Upper lobe of right lung (tissue), 1 donor: ENCODE measurements at regions not wholly inside any gene's neighbourhood (a gene's known extent, or its start where the extent isn't known, plus 50 kb on each side); places are given as distances from the start of the nearest gene placed in this dataset.
A peak's percentile ranks its signal among the peaks of the same experiment; 100 is the strongest.

ENCODE experiments used
- ATAC-seq: fragments of 200-7000 bp; cut with Tn5 transposase; one replicate; pipeline ENCODE4 v1.9.1; 2020; ENCODE audit warnings: mild to moderate bottlenecking, moderate library complexity
- DNase-seq: peaks from one replicate; pipeline ENCODE4 v3.0.0-alpha.2; 2020
- H3K27ac ChIP-seq: fragments of 200-600 bp; one replicate; pipeline ENCODE4 v1.8.0; 2022
- H3K27me3 ChIP-seq: fragments of 200-600 bp; one replicate; pipeline ENCODE4 v1.8.0; 2022; ENCODE audit warnings: mild to moderate bottlenecking
- H3K36me3 ChIP-seq: fragments of 200-600 bp; one replicate; pipeline ENCODE4 v1.8.0; 2022
- H3K4me1 ChIP-seq: fragments of 200-600 bp; one replicate; pipeline ENCODE4 v1.8.0; 2022
- H3K4me3 ChIP-seq: fragments of 200-600 bp; one replicate; pipeline ENCODE4 v1.8.0; 2022; ENCODE audit warnings: mild to moderate bottlenecking
- H3K9me3 ChIP-seq: fragments of 200-600 bp; one replicate; pipeline ENCODE4 v1.8.0; 2022
- CTCF ChIP-seq: fragments of 200-600 bp; IDR thresholded peaks from one replicate; pipeline ENCODE4 v1.8.0; 2022; ENCODE audit warnings: antibody characterized with exemption
- intact Hi-C: fragments of 100-400 bp; cut with DNase I; formaldehyde crosslinking; loops from one replicate; pipeline ENCODE4 v1.11.0; 2022
- donor health status: DM: no; HTN: yes; CAD: no; lungs with severe emphysema.

- intact Hi-C loops = no loop called here
- ATAC-seq = peak; percentile 65
- DNase-seq = no peak
- no peaks in the 10 kb centered on the region for H3K4me1 ChIP-seq
- H3K36me3 ChIP-seq = no peaks in the 10 kb centered on the region
- H3K27ac ChIP-seq = no peak overlapping the region
- no peaks in the 10 kb centered on the region for H3K9me3 ChIP-seq
- H3K27me3 ChIP-seq = no peaks in the 10 kb centered on the region
- TF ChIP-seq CTCF = no peak
- no peak overlapping the region for H3K4me3 ChIP-seq
Observed at GRCh38 chr11:109729761-109730160, 307.8 kb downstream of the C11orf87 start.

- intact Hi-C loops = no loop called here
- ATAC-seq = no peak
Observed at GRCh38 chr11:109730669-109731068, 308.7 kb downstream of the C11orf87 start.

GRCh38 chr11:109731451-109731850 is 309.5 kb downstream of the C11orf87 start:
- H3K27ac ChIP-seq = no peak overlapping the region
- H3K4me3 ChIP-seq = no peak overlapping the region
- intact Hi-C loops = no loop called here
- H3K4me1 ChIP-seq = no peaks in the 10 kb centered on the region
- no peaks in the 10 kb centered on the region for H3K9me3 ChIP-seq
- no peaks in the 10 kb centered on the region for H3K27me3 ChIP-seq
- no peaks in the 10 kb centered on the region for H3K36me3 ChIP-seq
- ATAC-seq (no peak), DNase-seq (no peak)
- no peak for TF ChIP-seq CTCF

More at GRCh38 chr11:109730669-109731068, 308.7 kb downstream of the C11orf87 start:
- no peaks in the 10 kb centered on the region for H3K27me3 ChIP-seq
- H3K4me1 ChIP-seq = no peaks in the 10 kb centered on the region
- no peak overlapping the region for H3K4me3 ChIP-seq
- DNase-seq = no peak
- no peak for TF ChIP-seq CTCF
- H3K27ac ChIP-seq = no peak overlapping the region
- H3K9me3 ChIP-seq = no peaks in the 10 kb centered on the region
- no peaks in the 10 kb centered on the region for H3K36me3 ChIP-seq

- TF ChIP-seq CTCF = no peak
Observed at GRCh38 chr11:109733245-109733644, 311.3 kb downstream of the C11orf87 start.

GRCh38 chr11:109734566-109734965 is 312.6 kb downstream of the C11orf87 start:
- no peak overlapping the region for H3K27ac ChIP-seq
- no peak overlapping the region for H3K4me3 ChIP-seq
- H3K27me3 ChIP-seq = no peaks in the 10 kb centered on the region
- ATAC-seq (no peak), DNase-seq (no peak)
- H3K36me3 ChIP-seq = no peaks in the 10 kb centered on the region
- H3K4me1 ChIP-seq = no peaks in the 10 kb centered on the region
- no peaks in the 10 kb centered on the region for H3K9me3 ChIP-seq
- intact Hi-C loops = no loop called here
- no peak for TF ChIP-seq CTCF

More at GRCh38 chr11:109733245-109733644, 311.3 kb downstream of the C11orf87 start:
- H3K9me3 ChIP-seq = no peaks in the 10 kb centered on the region
- no peaks in the 10 kb centered on the region for H3K36me3 ChIP-seq
- DNase-seq (no peak), ATAC-seq (no peak)
- H3K4me3 ChIP-seq = no peak overlapping the region
- H3K27ac ChIP-seq = no peak overlapping the region
- no peaks in the 10 kb centered on the region for H3K4me1 ChIP-seq
- intact Hi-C loops = no loop called here
- no peaks in the 10 kb centered on the region for H3K27me3 ChIP-seq

- Histone ChIP-seq H3K4me1 (no peaks in the 10 kb centered on the region), H3K27ac (no peak overlapping the region), H3K36me3 (no peaks in the 10 kb centered on the region), H3K27me3 (no peaks in the 10 kb centered on the region), H3K4me3 (no peak overlapping the region), H3K9me3 (no peaks in the 10 kb centered on the region)
- no peak for DNase-seq
- no peak for TF ChIP-seq CTCF
- ATAC-seq = no peak
- intact Hi-C loops = no loop called here
Observed at GRCh38 chr11:109735128-109735527, 313.1 kb downstream of the C11orf87 start.
